ENCODE measurements at regions not wholly inside any gene's neighbourhood (a gene's known extent, or its start where the extent isn't known, plus 50 kb on each side); places are given as distances from the start of the nearest gene placed in this dataset.

DNA sequence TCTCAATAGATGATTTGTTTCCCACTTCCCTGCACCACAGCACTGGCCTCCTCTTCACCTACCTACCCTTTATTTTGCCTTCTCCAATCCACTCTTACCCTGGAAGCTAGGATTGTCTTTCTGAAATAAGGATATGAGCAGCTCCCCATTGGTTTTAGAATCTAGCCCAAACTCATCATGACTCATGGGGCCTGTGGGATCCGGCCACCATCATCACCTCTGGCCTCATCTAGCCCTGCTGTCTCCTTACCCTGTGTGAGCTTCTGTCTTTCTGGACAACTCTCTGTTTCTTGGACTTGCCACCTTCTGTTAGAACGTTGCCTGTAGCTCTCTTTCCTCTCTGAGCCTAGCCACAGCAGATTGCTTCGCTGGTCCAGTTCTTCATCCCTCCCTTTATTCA is 277.1 kb downstream of the PAX1 start:
- in situ Hi-C loops (cut with MboI): no loop called here
- ChIA-PET POLR2A (interaction anchor here (0.6 kb wide), 1 partner anchor 180 kb away, joined by 4 read pairs; no protein-coding TSS in a partner anchor), CTCF (ENCODE audit: low intra/inter-chr PET ratio) (no interaction called here)
- Histone ChIP-seq H4K20me1 (replicated peaks; ENCODE audit: control insufficient read depth, insufficient read depth, low read length) (no peaks in the 10 kb centered on the region), H3K27ac (ENCODE audit: extremely low read depth, low read depth, low read length) (no peak overlapping the region), H3K79me2 (ENCODE audit: control insufficient read depth, insufficient read depth, low read length) (no peaks in the 10 kb centered on the region), H3K9ac (ENCODE audit: insufficient read depth in 1 of 2, low read depth in 2 of 2, low read length in 2 of 2) (no peak overlapping the region), H3K9me1 (ENCODE audit: control insufficient read depth, insufficient read depth, low read length) (no peaks in the 10 kb centered on the region), H3K27me3 (ENCODE audit: control insufficient read depth in 2 of 2, insufficient read depth in 2 of 2, low read length in 2 of 2) (no peaks in the 10 kb centered on the region), H3K9me3 (replicated peaks; ENCODE audit: control insufficient read depth, insufficient read depth, low read depth, low read length) (no peaks in the 10 kb centered on the region), H3K4me2 (ENCODE audit: insufficient read depth, low read length) (no peak overlapping the region), H3K4me1 (replicated peaks in 1 of 2; ENCODE audit: control insufficient read depth in 2 of 2, insufficient read depth in 2 of 2, low read length in 2 of 2) (no peaks in the 10 kb centered on the region), H3K4me3 (no peak overlapping the region), H2AFZ (ENCODE audit: low read depth, low read length) (no peak overlapping the region), H3K36me3 (ENCODE audit: control insufficient read depth, insufficient read depth, low read length) (no peaks in the 10 kb centered on the region)
- BruUV-seq (replicated peaks): no TSS peak
- intact Hi-C loops (cut with micrococcal nuclease): no loop called here
- TF ChIP-seq, protein P1, sequence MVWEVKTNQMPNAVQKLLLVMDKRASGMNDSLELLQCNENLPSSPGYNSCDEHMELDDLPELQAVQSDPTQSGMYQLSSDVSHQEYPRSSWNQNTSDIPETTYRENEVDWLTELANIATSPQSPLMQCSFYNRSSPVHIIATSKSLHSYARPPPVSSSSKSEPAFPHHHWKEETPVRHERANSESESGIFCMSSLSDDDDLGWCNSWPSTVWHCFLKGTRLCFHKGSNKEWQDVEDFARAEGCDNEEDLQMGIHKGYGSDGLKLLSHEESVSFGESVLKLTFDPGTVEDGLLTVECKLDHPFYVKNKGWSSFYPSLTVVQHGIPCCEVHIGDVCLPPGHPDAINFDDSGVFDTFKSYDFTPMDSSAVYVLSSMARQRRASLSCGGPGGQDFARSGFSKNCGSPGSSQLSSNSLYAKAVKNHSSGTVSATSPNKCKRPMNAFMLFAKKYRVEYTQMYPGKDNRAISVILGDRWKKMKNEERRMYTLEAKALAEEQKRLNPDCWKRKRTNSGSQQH (CRISPR knock-in tag; IDR thresholded peaks at IDR 0.05): no peak
- TF ChIP-seq RB1 (IDR thresholded peaks at IDR 0.05; ENCODE audit: low read depth): no peak
- TF ChIP-seq TFAM (CRISPR knock-in tag; conservative IDR thresholded peaks at IDR 0.05): no peak
- no peak for TF ChIP-seq ZNF696 (CRISPR knock-in tag; conservative IDR thresholded peaks at IDR 0.05)
- no peak for TF ChIP-seq FOXK2 (conservative IDR thresholded peaks at IDR 0.05 in 1 of 2, IDR thresholded peaks at IDR 0.05 in 1 of 2; ENCODE audit: low read depth in 2 of 2)
- no peak for TF ChIP-seq RBM17 (IDR thresholded peaks at IDR 0.05; ENCODE audit: borderline replicate concordance, low read depth, low read length)
- TF ChIP-seq TEAD1 (CRISPR knock-in tag; IDR thresholded peaks at IDR 0.05): no peak
- no peak for TF ChIP-seq ZNF444 (CRISPR knock-in tag; IDR thresholded peaks at IDR 0.05)
- TF ChIP-seq, protein P2, sequence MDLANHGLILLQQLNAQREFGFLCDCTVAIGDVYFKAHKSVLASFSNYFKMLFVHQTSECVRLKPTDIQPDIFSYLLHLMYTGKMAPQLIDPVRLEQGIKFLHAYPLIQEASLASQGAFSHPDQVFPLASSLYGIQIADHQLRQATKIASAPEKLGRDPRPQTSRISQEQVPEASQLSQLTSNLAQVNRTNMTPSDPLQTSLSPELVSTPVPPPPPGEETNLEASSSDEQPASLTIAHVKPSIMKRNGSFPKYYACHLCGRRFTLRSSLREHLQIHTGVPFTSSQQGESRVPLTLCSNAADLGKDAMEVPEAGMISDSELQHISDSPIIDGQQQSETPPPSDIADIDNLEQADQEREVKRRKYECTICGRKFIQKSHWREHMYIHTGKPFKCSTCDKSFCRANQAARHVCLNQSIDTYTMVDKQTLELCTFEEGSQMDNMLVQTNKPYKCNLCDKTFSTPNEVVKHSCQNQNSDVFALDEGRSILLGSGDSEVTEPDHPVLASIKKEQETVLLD (IDR thresholded peaks at IDR 0.05): no peak
- TF ChIP-seq PHTF2 (CRISPR knock-in tag; IDR thresholded peaks at IDR 0.05): no peak
- TF ChIP-seq PHB2 (IDR thresholded peaks at IDR 0.05; ENCODE audit: low read depth): no peak
- TF ChIP-seq NR2F6 (CRISPR knock-in tag; IDR thresholded peaks at IDR 0.05): no peak
- TF ChIP-seq TCF7 (IDR thresholded peaks at IDR 0.05; ENCODE audit: borderline replicate concordance): no peak
- TF ChIP-seq ESRRB (CRISPR knock-in tag; IDR thresholded peaks at IDR 0.05; ENCODE audit: borderline replicate concordance): no peak
- TF ChIP-seq, protein P3, sequence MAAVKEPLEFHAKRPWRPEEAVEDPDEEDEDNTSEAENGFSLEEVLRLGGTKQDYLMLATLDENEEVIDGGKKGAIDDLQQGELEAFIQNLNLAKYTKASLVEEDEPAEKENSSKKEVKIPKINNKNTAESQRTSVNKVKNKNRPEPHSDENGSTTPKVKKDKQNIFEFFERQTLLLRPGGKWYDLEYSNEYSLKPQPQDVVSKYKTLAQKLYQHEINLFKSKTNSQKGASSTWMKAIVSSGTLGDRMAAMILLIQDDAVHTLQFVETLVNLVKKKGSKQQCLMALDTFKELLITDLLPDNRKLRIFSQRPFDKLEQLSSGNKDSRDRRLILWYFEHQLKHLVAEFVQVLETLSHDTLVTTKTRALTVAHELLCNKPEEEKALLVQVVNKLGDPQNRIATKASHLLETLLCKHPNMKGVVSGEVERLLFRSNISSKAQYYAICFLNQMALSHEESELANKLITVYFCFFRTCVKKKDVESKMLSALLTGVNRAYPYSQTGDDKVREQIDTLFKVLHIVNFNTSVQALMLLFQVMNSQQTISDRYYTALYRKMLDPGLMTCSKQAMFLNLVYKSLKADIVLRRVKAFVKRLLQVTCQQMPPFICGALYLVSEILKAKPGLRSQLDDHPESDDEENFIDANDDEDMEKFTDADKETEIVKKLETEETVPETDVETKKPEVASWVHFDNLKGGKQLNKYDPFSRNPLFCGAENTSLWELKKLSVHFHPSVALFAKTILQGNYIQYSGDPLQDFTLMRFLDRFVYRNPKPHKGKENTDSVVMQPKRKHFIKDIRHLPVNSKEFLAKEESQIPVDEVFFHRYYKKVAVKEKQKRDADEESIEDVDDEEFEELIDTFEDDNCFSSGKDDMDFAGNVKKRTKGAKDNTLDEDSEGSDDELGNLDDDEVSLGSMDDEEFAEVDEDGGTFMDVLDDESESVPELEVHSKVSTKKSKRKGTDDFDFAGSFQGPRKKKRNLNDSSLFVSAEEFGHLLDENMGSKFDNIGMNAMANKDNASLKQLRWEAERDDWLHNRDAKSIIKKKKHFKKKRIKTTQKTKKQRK (IDR thresholded peaks at IDR 0.05; ENCODE audit: borderline replicate concordance, low read depth, low read length): no peak
- TF ChIP-seq ADNP (tag; IDR thresholded peaks at IDR 0.05): no peak
- DNase-seq (ENCODE audit: extremely low read depth in 1 of 4, low spot score in 3 of 4) (no peak), FAIRE-seq (no peak), ATAC-seq (no peak)
- WGBS (ENCODE audit: insufficient coverage, low coverage, missing lambda C conversion rate): 0% methylated on average over 3 of the region's 3 CpGs

Data from K562 (cell line).